ENCODE measurements at regions not wholly inside any gene's neighbourhood (a gene's known extent, or its start where the extent isn't known, plus 50 kb on each side); places are given as distances from the start of the nearest gene placed in this dataset.

- H3K4me3 ChIP-seq (ENCODE audit: low read depth, low read length): no peak overlapping the region
- TF ChIP-seq CTCF (IDR thresholded peaks at IDR 0.05; ENCODE audit: insufficient read depth, low read length): no peak
- DNase-seq (ENCODE audit: low read depth): no peak
These were observed 1194.6 kb downstream of the ZPLD1 start for GRCh38 chr3:103629391-103629790.

- no peak overlapping the region for H3K4me3 ChIP-seq (ENCODE audit: low read depth, low read length)
- TF ChIP-seq CTCF (IDR thresholded peaks at IDR 0.05; ENCODE audit: insufficient read depth, low read length): no peak
- no peak for DNase-seq (ENCODE audit: low read depth)
These were observed 1209.6 kb downstream of the ZPLD1 start for GRCh38 chr3:103644450-103644849.

GRCh38 chr3:103653996-103654395 lies 1219.2 kb downstream of the ZPLD1 start:
- no peak for DNase-seq (ENCODE audit: low read depth)
- H3K4me3 ChIP-seq (ENCODE audit: low read depth, low read length): no peak overlapping the region
- no peak for TF ChIP-seq CTCF (IDR thresholded peaks at IDR 0.05; ENCODE audit: insufficient read depth, low read length)

- no peak for DNase-seq (ENCODE audit: low read depth)
- H3K4me3 ChIP-seq (ENCODE audit: low read depth, low read length): no peak overlapping the region
- TF ChIP-seq CTCF (IDR thresholded peaks at IDR 0.05; ENCODE audit: insufficient read depth, low read length): no peak
These were observed 1222.9 kb downstream of the ZPLD1 start for GRCh38 chr3:103657756-103658155.

GRCh38 chr3:103660810-103661209 lies 1226.0 kb downstream of the ZPLD1 start:
- DNase-seq (ENCODE audit: low read depth): no peak
- TF ChIP-seq CTCF (IDR thresholded peaks at IDR 0.05; ENCODE audit: insufficient read depth, low read length): no peak
- no peak overlapping the region for H3K4me3 ChIP-seq (ENCODE audit: low read depth, low read length)

GRCh38 chr3:103662591-103662990 lies 1227.8 kb downstream of the ZPLD1 start:
- no peak for DNase-seq (ENCODE audit: low read depth)
- no peak overlapping the region for H3K4me3 ChIP-seq (ENCODE audit: low read depth, low read length)

More at GRCh38 chr3:103662591-103662990, 1227.8 kb downstream of the ZPLD1 start:
- TF ChIP-seq CTCF (IDR thresholded peaks at IDR 0.05; ENCODE audit: insufficient read depth, low read length): no peak

All from fibroblast of the aortic adventitia (primary cell).